ENCODE measurements at regions not wholly inside any gene's neighbourhood (a gene's known extent, or its start where the extent isn't known, plus 50 kb on each side); places are given as distances from the start of the nearest gene placed in this dataset.

- H3K79me2 ChIP-seq (ENCODE audit: control insufficient read depth, insufficient read depth, low read length), result no peaks in the 10 kb centered on the region
- no peak overlapping the region for H3K4me3 ChIP-seq (ENCODE audit: control insufficient read depth in 2 of 3, extremely low read depth in 1 of 3, insufficient read depth in 2 of 3, low read depth in 1 of 3, low read length in 3 of 3)
- no peak overlapping the region for H2AFZ ChIP-seq (ENCODE audit: control insufficient read depth, low read length)
- DNase-seq (ENCODE audit: low read depth, low spot score) (no peak), FAIRE-seq (no peak)
- no peaks in the 10 kb centered on the region for H3K27me3 ChIP-seq (ENCODE audit: control insufficient read depth, extremely low read depth, insufficient read depth, low read length)
- H3K9ac ChIP-seq (ENCODE audit: control insufficient read depth, extremely low read depth, insufficient read depth, low read length), result no peak overlapping the region
- no peak overlapping the region for H3K27ac ChIP-seq (ENCODE audit: control insufficient read depth, insufficient read depth, low read length)
- no peaks in the 10 kb centered on the region for H3K4me1 ChIP-seq (ENCODE audit: control insufficient read depth, extremely low read depth, insufficient read depth, low read length)
- H4K20me1 ChIP-seq (ENCODE audit: control insufficient read depth, extremely low read depth, insufficient read depth, low read length), result no peaks in the 10 kb centered on the region
- peaks cover 1% of the 10 kb centered on the region for H3K9me3 ChIP-seq (ENCODE audit: control insufficient read depth, low read depth, low read length)
- TF ChIP-seq CTCF (optimal IDR thresholded peaks at IDR 0.05 in 1 of 3, IDR thresholded peaks at IDR 0.05 in 1 of 3, conservative IDR thresholded peaks at IDR 0.05 in 1 of 3; ENCODE audit: extremely low read depth in 1 of 3, insufficient read depth in 2 of 3, low read length in 3 of 3) (no peak), EZH2 (IDR thresholded peaks at IDR 0.05; ENCODE audit: low read length) (no peak)
- no peaks in the 10 kb centered on the region for H3K9me1 ChIP-seq (ENCODE audit: control insufficient read depth, extremely low read depth, insufficient read depth, low read length)
- H3K4me2 ChIP-seq (ENCODE audit: control insufficient read depth, extremely low read depth, insufficient read depth, low read depth, low read length), result no peak overlapping the region
- H3K36me3 ChIP-seq (ENCODE audit: control insufficient read depth in 2 of 2, extremely low read depth in 1 of 2, insufficient read depth in 2 of 2, low read length in 2 of 2), result no peaks in the 10 kb centered on the region
- dilution Hi-C loops (cut with MboI; ENCODE audit: extremely low pct_ligation_motif_present, low sequenced_read_pairs), result no loop called here
These were observed 75.7 kb upstream of the SGCG start for GRCh38 chr13:23105051-23105450.

- TF ChIP-seq CTCF (optimal IDR thresholded peaks at IDR 0.05 in 1 of 3, IDR thresholded peaks at IDR 0.05 in 1 of 3, conservative IDR thresholded peaks at IDR 0.05 in 1 of 3; ENCODE audit: extremely low read depth in 1 of 3, insufficient read depth in 2 of 3, low read length in 3 of 3) (no peak), EZH2 (IDR thresholded peaks at IDR 0.05; ENCODE audit: low read length) (no peak)
- no peak for FAIRE-seq
- Histone ChIP-seq H2AFZ (ENCODE audit: control insufficient read depth, low read length) (no peak overlapping the region), H3K9me3 (ENCODE audit: control insufficient read depth, low read depth, low read length) (no peaks in the 10 kb centered on the region), H3K36me3 (ENCODE audit: control insufficient read depth in 2 of 2, extremely low read depth in 1 of 2, insufficient read depth in 2 of 2, low read length in 2 of 2) (no peaks in the 10 kb centered on the region), H3K27me3 (ENCODE audit: control insufficient read depth, extremely low read depth, insufficient read depth, low read length) (no peaks in the 10 kb centered on the region), H3K4me2 (ENCODE audit: control insufficient read depth, extremely low read depth, insufficient read depth, low read depth, low read length) (no peak overlapping the region), H3K9ac (ENCODE audit: control insufficient read depth, extremely low read depth, insufficient read depth, low read length) (no peak overlapping the region), H3K27ac (ENCODE audit: control insufficient read depth, insufficient read depth, low read length) (no peak overlapping the region), H3K4me3 (ENCODE audit: control insufficient read depth in 2 of 3, extremely low read depth in 1 of 3, insufficient read depth in 2 of 3, low read depth in 1 of 3, low read length in 3 of 3) (no peak overlapping the region), H3K79me2 (ENCODE audit: control insufficient read depth, insufficient read depth, low read length) (no peaks in the 10 kb centered on the region), H4K20me1 (ENCODE audit: control insufficient read depth, extremely low read depth, insufficient read depth, low read length) (no peaks in the 10 kb centered on the region), H3K9me1 (ENCODE audit: control insufficient read depth, extremely low read depth, insufficient read depth, low read length) (no peaks in the 10 kb centered on the region), H3K4me1 (ENCODE audit: control insufficient read depth, extremely low read depth, insufficient read depth, low read length) (no peaks in the 10 kb centered on the region)
- dilution Hi-C loops (cut with MboI; ENCODE audit: extremely low pct_ligation_motif_present, low sequenced_read_pairs), result no loop called here
- DNase-seq (ENCODE audit: low read depth, low spot score), result no peak
These were observed 73.1 kb upstream of the SGCG start for GRCh38 chr13:23107665-23108064.

Data from keratinocyte (primary cell).